ENCODE measurements at regions not wholly inside any gene's neighbourhood (a gene's known extent, or its start where the extent isn't known, plus 50 kb on each side); places are given as distances from the start of the nearest gene placed in this dataset.

GRCh38 chr15:95059346-95059905 is 828.1 kb downstream of the MCTP2 start:
- Histone ChIP-seq H2AFZ (ENCODE audit: low read depth, low read length) (no peak overlapping the region), H3K9ac (ENCODE audit: low read depth, low read length) (no peak overlapping the region), H4K20me1 (ENCODE audit: insufficient read depth, low read length) (no peaks in the 10 kb centered on the region), H3K27ac (ENCODE audit: low read length) (no peak overlapping the region), H3K36me3 (ENCODE audit: insufficient read depth, low read length) (no peaks in the 10 kb centered on the region), H3K4me2 (ENCODE audit: insufficient read depth, low read length) (no peak overlapping the region), H3K4me3 (ENCODE audit: low read depth in 1 of 2, low read length in 2 of 2) (no peak overlapping the region), H3K9me3 (ENCODE audit: insufficient read depth, low read length, severe bottlenecking) (no peaks in the 10 kb centered on the region), H3K79me2 (ENCODE audit: insufficient read depth, low read length) (no peaks in the 10 kb centered on the region), H3K27me3 (ENCODE audit: insufficient read depth, low read length, poor library complexity) (no peaks in the 10 kb centered on the region), H3K4me1 (ENCODE audit: insufficient read depth, low read length) (no peaks in the 10 kb centered on the region)
- ATAC-seq (ENCODE audit: insufficient read depth, low read depth) (no peak), DNase-seq (no peak)
- TF ChIP-seq CTCF (IDR thresholded peaks at IDR 0.05; ENCODE audit: borderline replicate concordance, extremely low read depth, low read length, poor library complexity, severe bottlenecking) (no peak), EZH2 (IDR thresholded peaks at IDR 0.05; ENCODE audit: borderline replicate concordance, low read depth, low read length, severe bottlenecking) (no peak)

GRCh38 chr15:95068701-95069521 is 837.5 kb downstream of the MCTP2 start:
- Histone ChIP-seq H3K27ac (ENCODE audit: low read length) (no peak overlapping the region), H3K27me3 (ENCODE audit: insufficient read depth, low read length, poor library complexity) (no peaks in the 10 kb centered on the region), H3K36me3 (ENCODE audit: insufficient read depth, low read length) (no peaks in the 10 kb centered on the region), H3K79me2 (ENCODE audit: insufficient read depth, low read length) (no peaks in the 10 kb centered on the region), H3K4me1 (ENCODE audit: insufficient read depth, low read length) (no peaks in the 10 kb centered on the region), H3K9ac (ENCODE audit: low read depth, low read length) (no peak overlapping the region), H3K9me3 (ENCODE audit: insufficient read depth, low read length, severe bottlenecking) (no peaks in the 10 kb centered on the region), H4K20me1 (ENCODE audit: insufficient read depth, low read length) (no peaks in the 10 kb centered on the region), H3K4me2 (ENCODE audit: insufficient read depth, low read length) (no peak overlapping the region), H2AFZ (ENCODE audit: low read depth, low read length) (no peak overlapping the region), H3K4me3 (ENCODE audit: low read depth in 1 of 2, low read length in 2 of 2) (no peak overlapping the region)
- ATAC-seq (ENCODE audit: insufficient read depth, low read depth), result no peak
- TF ChIP-seq EZH2 (IDR thresholded peaks at IDR 0.05; ENCODE audit: borderline replicate concordance, low read depth, low read length, severe bottlenecking) (no peak), CTCF (IDR thresholded peaks at IDR 0.05; ENCODE audit: borderline replicate concordance, extremely low read depth, low read length, poor library complexity, severe bottlenecking) (no peak)
- DNase-seq, result no peak

- no peak overlapping the region for H3K4me2 ChIP-seq (ENCODE audit: insufficient read depth, low read length)
- no peaks in the 10 kb centered on the region for H3K79me2 ChIP-seq (ENCODE audit: insufficient read depth, low read length)
- H3K9me3 ChIP-seq (ENCODE audit: insufficient read depth, low read length, severe bottlenecking), result no peaks in the 10 kb centered on the region
- H3K4me3 ChIP-seq (ENCODE audit: low read depth in 1 of 2, low read length in 2 of 2), result no peak overlapping the region
- ATAC-seq (ENCODE audit: insufficient read depth, low read depth) (no peak), DNase-seq (no peak)
- H3K27ac ChIP-seq (ENCODE audit: low read length), result no peak overlapping the region
- H3K4me1 ChIP-seq (ENCODE audit: insufficient read depth, low read length), result no peaks in the 10 kb centered on the region
- H3K9ac ChIP-seq (ENCODE audit: low read depth, low read length), result no peak overlapping the region
- no peaks in the 10 kb centered on the region for H4K20me1 ChIP-seq (ENCODE audit: insufficient read depth, low read length)
- H3K36me3 ChIP-seq (ENCODE audit: insufficient read depth, low read length), result no peaks in the 10 kb centered on the region
- no peak overlapping the region for H2AFZ ChIP-seq (ENCODE audit: low read depth, low read length)
- H3K27me3 ChIP-seq (ENCODE audit: insufficient read depth, low read length, poor library complexity), result no peaks in the 10 kb centered on the region
- TF ChIP-seq EZH2 (IDR thresholded peaks at IDR 0.05; ENCODE audit: borderline replicate concordance, low read depth, low read length, severe bottlenecking), result no peak
- TF ChIP-seq CTCF (IDR thresholded peaks at IDR 0.05; ENCODE audit: borderline replicate concordance, extremely low read depth, low read length, poor library complexity, severe bottlenecking), result no peak
These were observed 844.7 kb downstream of the MCTP2 start for GRCh38 chr15:95075792-95076677.
